GM23338 (cell line): ENCODE measurements at regions not wholly inside any gene's neighbourhood (a gene's known extent, or its start where the extent isn't known, plus 50 kb on each side); places are given as distances from the start of the nearest gene placed in this dataset.

Experiments
- ATAC-seq: fragments of 200-7000 bp; cut with Tn5 transposase; 3 replicates; pipeline ENCODE4 v1.9.1; 2020
- DNase-seq: peaks from one replicate; pipeline ENCODE4 v3.0.0-alpha.2; 2015; ENCODE audit warnings: low spot score
- H2AFZ ChIP-seq: fragments of 200-600 bp; sonication (generic); 2 replicates; pipeline ENCODE4 v1.8.0; 2016; ENCODE audit warnings: antibody characterized with exemption, mild to moderate bottlenecking, moderate library complexity
- H3F3A ChIP-seq: fragments of 200-600 bp; sonication (generic); replicated peaks from 2 replicates; pipeline ENCODE4 v1.8.0; 2017; ENCODE audit warnings: antibody characterized with exemption, mixed run types, low read depth
- H3K27ac ChIP-seq: fragments of 200-600 bp; sonication (generic); 2 replicates; pipeline ENCODE4 v1.6.1; 2016; ENCODE audit warnings: low read depth
- H3K27me3 ChIP-seq: fragments of 200-600 bp; sonication (generic); 2 replicates; pipeline ENCODE4 v1.8.0; 2016; ENCODE audit warnings: mild to moderate bottlenecking, mixed run types, moderate library complexity; ENCODE audit not compliant: insufficient read depth
- H3K36me3 ChIP-seq: fragments of 200-600 bp; sonication (generic); 2 replicates; pipeline ENCODE4 v1.8.0; 2016; ENCODE audit warnings: mild to moderate bottlenecking; ENCODE audit not compliant: insufficient read depth
- H3K4me1 ChIP-seq: fragments of 200-600 bp; sonication (generic); 2 replicates; pipeline ENCODE4 v1.8.0; 2016; ENCODE audit warnings: mild to moderate bottlenecking, moderate library complexity; ENCODE audit not compliant: insufficient read depth
- H3K4me2 ChIP-seq: fragments of 200-600 bp; sonication (generic); 2 replicates; pipeline ENCODE4 v1.7.1; 2017; ENCODE audit warnings: mixed run types
- H3K4me3 ChIP-seq: fragments of 200-600 bp; sonication (generic); 2 replicates; pipeline ENCODE4 v1.6.1; 2016; ENCODE audit warnings: mixed run types
- H3K79me2 ChIP-seq: fragments of 200-600 bp; sonication (generic); replicated peaks from 2 replicates; pipeline ENCODE4 v1.8.0; 2017; ENCODE audit warnings: mild to moderate bottlenecking; ENCODE audit not compliant: insufficient read depth
- H3K9me2 ChIP-seq: fragments of 200-600 bp; sonication (generic); 2 replicates; pipeline ENCODE4 v1.8.0; 2017; ENCODE audit not compliant: insufficient read depth
- H4K20me1 ChIP-seq: fragments of 200-600 bp; sonication (generic); replicated peaks from 2 replicates; pipeline ENCODE4 v1.8.0; 2017; ENCODE audit warnings: mild to moderate bottlenecking; ENCODE audit not compliant: insufficient read depth
- H3K27ac Mint-ChIP-seq: 2 replicates; pipeline ENCODE4 v1.8.0; 2020; ENCODE audit warnings: inconsistent platforms, mild to moderate bottlenecking, moderate library complexity, mixed read lengths
- H3K27me3 Mint-ChIP-seq: 3 replicates; pipeline ENCODE4 v1.8.0; 2022; ENCODE audit warnings: low read depth, mild to moderate bottlenecking, moderate library complexity, mixed read lengths, inconsistent platforms; ENCODE audit not compliant: insufficient read depth, poor library complexity
- H3K36me3 Mint-ChIP-seq: 3 replicates; pipeline ENCODE4 v1.8.0; 2021; ENCODE audit warnings: low read depth, mild to moderate bottlenecking, inconsistent platforms, moderate library complexity, mixed read lengths
- H3K4me1 Mint-ChIP-seq: 3 replicates; pipeline ENCODE4 v1.8.0; 2020; ENCODE audit warnings: mild to moderate bottlenecking, inconsistent platforms, mixed read lengths
- H3K4me3 Mint-ChIP-seq: 3 replicates; pipeline ENCODE4 v1.8.0; 2021; ENCODE audit warnings: moderate library complexity, mild to moderate bottlenecking, inconsistent platforms, mixed read lengths
- H3K9me3 Mint-ChIP-seq: 3 replicates; pipeline ENCODE4 v1.8.0; 2020; ENCODE audit warnings: moderate library complexity, mild to moderate bottlenecking, inconsistent platforms, mixed read lengths
- CREB1 ChIP-seq: fragments of 250-450 bp; sonication (Bioruptor Pico); IDR thresholded peaks from 2 replicates; pipeline ENCODE4 v1.5.0; 2020; ENCODE audit warnings: low read depth, mild to moderate bottlenecking, moderate library complexity
- ETS1 ChIP-seq: IDR thresholded peaks from 2 replicates; pipeline ENCODE4 v1.6.1; 2016; ENCODE audit warnings: antibody characterized with exemption
- EZH2phosphoT487 ChIP-seq: fragments of 200-600 bp; sonication (generic); IDR thresholded peaks from one replicate; pipeline ENCODE4 v1.8.1; 2018; ENCODE audit warnings: antibody characterized with exemption; ENCODE audit not compliant: unreplicated experiment
- JUNB ChIP-seq: IDR thresholded peaks from one replicate; pipeline ENCODE4 v1.6.1; 2016; ENCODE audit warnings: antibody characterized with exemption; ENCODE audit not compliant: unreplicated experiment
- ZNF331 ChIP-seq: fragments of 250-450 bp; sonication (Bioruptor Pico); IDR thresholded peaks from 2 replicates; pipeline ENCODE4 v1.5.0; 2020; ENCODE audit warnings: low read depth, mild to moderate bottlenecking, moderate library complexity
- ZNF462 ChIP-seq: fragments of 250-450 bp; sonication (Bioruptor Pico); IDR thresholded peaks from 2 replicates; pipeline ENCODE4 v1.5.0; 2020; ENCODE audit warnings: mild to moderate bottlenecking, moderate library complexity

- Histone ChIP-seq H3K27ac (no peak overlapping the region), H3K36me3 (no peaks in the 10 kb centered on the region), H3K9me2 (no peaks in the 10 kb centered on the region; the same call in 1 of the 2 replicates), H3K4me1 (no peaks in the 10 kb centered on the region), H2AFZ (no peak overlapping the region), H3K4me2 (no peak overlapping the region), H3K4me3 (no peak overlapping the region), H3F3A (no peaks in the 10 kb centered on the region), H3K79me2 (no peaks in the 10 kb centered on the region), H4K20me1 (no peaks in the 10 kb centered on the region), H3K27me3 (no peaks in the 10 kb centered on the region)
- H3K4me3 Mint-ChIP-seq: no peak overlapping the region
- no peaks in the 10 kb centered on the region for H3K27me3 Mint-ChIP-seq
- H3K27ac Mint-ChIP-seq: no peak overlapping the region
- TF ChIP-seq ETS1: no peak
- TF ChIP-seq JUNB: no peak
- TF ChIP-seq ZNF462 (CRISPR knock-in tag): no peak
- no peak for TF ChIP-seq CREB1 (CRISPR knock-in tag)
- no peak for TF ChIP-seq ZNF331 (CRISPR knock-in tag)
- no peak for TF ChIP-seq EZH2phosphoT487
- H3K4me1 Mint-ChIP-seq: no peaks in the 10 kb centered on the region
- ATAC-seq (no peak), DNase-seq (no peak)
- H3K36me3 Mint-ChIP-seq: peaks cover 2% of the 10 kb centered on the region; the same call in 1 of the 3 replicates
- no peaks in the 10 kb centered on the region for H3K9me3 Mint-ChIP-seq
Measured at GRCh38 chr5:103620851-103621547, 58.4 kb upstream of the NUDT12 start.
